Nephron progenitor cell (in vitro differentiated cells): ENCODE measurements at regions not wholly inside any gene's neighbourhood (a gene's known extent, or its start where the extent isn't known, plus 50 kb on each side); places are given as distances from the start of the nearest gene placed in this dataset.
"Not testable (repeated sequence)": the region's sequence is repeated elsewhere in the genome, so short reads cannot be mapped to it uniquely, and the experiment has no call there.

ENCODE experiments used
- DNase-seq: peaks from one replicate; pipeline ENCODE4 v3.0.0; 2021
- H3K27ac Mint-ChIP-seq: 2 replicates; pipeline ENCODE4 v1.8.0; 2021; ENCODE audit warnings: mild to moderate bottlenecking, moderate library complexity, mixed read lengths
- H3K27me3 Mint-ChIP-seq: 2 replicates; pipeline ENCODE4 v1.8.0; 2021; ENCODE audit warnings: mild to moderate bottlenecking, low read depth, mixed read lengths; ENCODE audit not compliant: poor library complexity
- H3K36me3 Mint-ChIP-seq: 2 replicates; pipeline ENCODE4 v1.8.0; 2021; ENCODE audit warnings: low read depth, mixed read lengths
- H3K4me1 Mint-ChIP-seq: 2 replicates; pipeline ENCODE4 v1.8.0; 2021; ENCODE audit warnings: mixed read lengths
- H3K4me3 Mint-ChIP-seq: 2 replicates; pipeline ENCODE4 v1.8.0; 2021; ENCODE audit warnings: mild to moderate bottlenecking, moderate library complexity, mixed read lengths
- H3K9me3 Mint-ChIP-seq: 2 replicates; pipeline ENCODE4 v1.8.0; 2021; ENCODE audit warnings: mild to moderate bottlenecking, moderate library complexity, mixed read lengths
- TF ChIP-seq, protein P1 (sequence below): fragments of 200-600 bp; sonication (generic); IDR thresholded peaks from 2 replicates; pipeline ENCODE4 v1.5.0; 2021; ENCODE audit warnings: antibody characterized with exemption

DNA sequence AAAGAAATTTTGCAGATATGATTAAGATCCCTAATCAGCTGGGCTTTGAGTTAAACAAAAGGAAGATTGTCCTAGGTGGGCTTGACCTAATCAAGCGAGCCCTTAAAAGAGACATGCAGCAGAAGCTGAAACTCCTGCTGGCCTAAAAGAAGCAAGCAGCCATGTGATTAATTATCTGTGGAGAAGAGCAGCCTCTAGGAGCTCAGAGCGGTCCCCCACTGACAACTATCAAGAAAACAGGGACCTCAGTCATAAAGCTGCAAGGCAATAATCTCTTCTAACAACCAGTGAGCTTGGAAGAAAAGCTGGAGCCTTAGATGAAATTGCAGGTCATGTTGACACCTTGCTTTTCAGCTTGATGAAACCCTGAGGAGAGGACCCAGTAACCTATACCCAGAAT, 288.9 kb upstream of the CLEC14A start:
- no peak overlapping the region for H3K27ac Mint-ChIP-seq
- no peak overlapping the region for H3K4me3 Mint-ChIP-seq
- TF ChIP-seq, protein P1, sequence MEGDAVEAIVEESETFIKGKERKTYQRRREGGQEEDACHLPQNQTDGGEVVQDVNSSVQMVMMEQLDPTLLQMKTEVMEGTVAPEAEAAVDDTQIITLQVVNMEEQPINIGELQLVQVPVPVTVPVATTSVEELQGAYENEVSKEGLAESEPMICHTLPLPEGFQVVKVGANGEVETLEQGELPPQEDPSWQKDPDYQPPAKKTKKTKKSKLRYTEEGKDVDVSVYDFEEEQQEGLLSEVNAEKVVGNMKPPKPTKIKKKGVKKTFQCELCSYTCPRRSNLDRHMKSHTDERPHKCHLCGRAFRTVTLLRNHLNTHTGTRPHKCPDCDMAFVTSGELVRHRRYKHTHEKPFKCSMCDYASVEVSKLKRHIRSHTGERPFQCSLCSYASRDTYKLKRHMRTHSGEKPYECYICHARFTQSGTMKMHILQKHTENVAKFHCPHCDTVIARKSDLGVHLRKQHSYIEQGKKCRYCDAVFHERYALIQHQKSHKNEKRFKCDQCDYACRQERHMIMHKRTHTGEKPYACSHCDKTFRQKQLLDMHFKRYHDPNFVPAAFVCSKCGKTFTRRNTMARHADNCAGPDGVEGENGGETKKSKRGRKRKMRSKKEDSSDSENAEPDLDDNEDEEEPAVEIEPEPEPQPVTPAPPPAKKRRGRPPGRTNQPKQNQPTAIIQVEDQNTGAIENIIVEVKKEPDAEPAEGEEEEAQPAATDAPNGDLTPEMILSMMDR: no peak
- H3K9me3 Mint-ChIP-seq: peaks cover 16% of the 10 kb centered on the region
- H3K36me3 Mint-ChIP-seq: peaks cover 5% of the 10 kb centered on the region
- H3K4me1 Mint-ChIP-seq: peaks cover 34% of the 10 kb centered on the region
- no peak for DNase-seq
- peaks cover 3% of the 10 kb centered on the region for H3K27me3 Mint-ChIP-seq

- H3K27ac Mint-ChIP-seq: not testable (repeated sequence)
These were observed 288.0 kb upstream of the CLEC14A start for GRCh38 chr14:38543851-38544250.

DNA sequence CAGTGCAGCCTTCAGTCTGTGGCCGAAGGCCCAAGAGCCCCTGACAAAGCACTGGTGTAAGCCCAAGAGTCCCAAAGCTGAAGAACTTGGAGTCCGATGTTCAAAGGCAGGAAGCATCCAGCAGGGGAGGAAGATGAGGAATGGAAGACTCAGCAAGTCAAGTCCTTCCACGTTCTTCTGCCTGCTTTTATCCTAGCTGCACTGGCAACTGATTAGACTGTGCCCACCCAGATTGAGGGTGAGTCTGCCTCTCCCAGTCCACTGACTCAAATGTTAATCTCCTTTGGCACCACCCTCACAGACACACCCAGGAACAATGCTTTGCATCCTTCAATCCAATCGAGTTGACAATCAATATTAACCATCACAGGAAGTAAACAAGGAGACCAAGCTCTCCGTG, 282.2 kb upstream of the CLEC14A start:
- H3K4me1 Mint-ChIP-seq, H3K4me3 Mint-ChIP-seq, H3K27ac Mint-ChIP-seq, DNase-seq, H3K9me3 Mint-ChIP-seq, H3K27me3 Mint-ChIP-seq, H3K36me3 Mint-ChIP-seq: not testable (repeated sequence)

More at GRCh38 chr14:38543851-38544250, 288.0 kb upstream of the CLEC14A start:
- DNase-seq, H3K36me3 Mint-ChIP-seq, H3K4me3 Mint-ChIP-seq, H3K27me3 Mint-ChIP-seq: not testable (repeated sequence)
- Mint-ChIP-seq H3K9me3 (peaks cover 13% of the 10 kb centered on the region), H3K4me1 (peaks cover 31% of the 10 kb centered on the region)

DNA sequence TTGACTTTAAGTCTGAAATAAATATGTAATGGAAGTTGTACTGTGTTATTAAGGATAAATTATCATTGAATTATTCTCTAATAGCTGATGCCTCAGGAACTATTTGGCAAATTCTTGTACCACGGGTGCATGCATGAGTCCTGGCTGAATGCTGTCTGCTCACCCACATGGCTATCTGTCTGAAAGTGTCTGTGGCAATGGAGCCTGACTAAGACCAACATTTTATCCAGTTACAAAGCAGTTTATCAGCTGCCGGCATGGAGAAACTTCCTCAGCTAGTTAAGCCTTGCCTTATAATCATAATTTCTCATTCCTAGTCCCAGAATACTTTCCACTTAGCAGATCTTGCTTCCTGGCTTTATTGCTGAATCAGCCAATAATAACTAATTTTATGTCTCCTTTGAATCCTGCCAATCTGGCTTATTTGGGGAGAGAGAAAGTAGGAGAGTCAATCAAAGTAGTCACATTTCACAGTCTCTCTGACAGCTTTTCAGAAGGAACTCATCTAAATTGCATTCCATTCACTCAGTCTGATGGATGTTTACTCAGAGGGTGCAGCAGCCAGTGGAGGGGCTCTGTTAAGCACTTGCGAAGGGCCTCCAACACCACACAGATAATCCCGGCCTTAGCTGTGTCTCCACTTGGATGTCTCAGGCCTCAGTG, 280.6 kb upstream of the CLEC14A start:
- H3K9me3 Mint-ChIP-seq: no peaks in the 10 kb centered on the region
- peaks cover 4% of the 10 kb centered on the region for H3K27me3 Mint-ChIP-seq
- no peak overlapping the region for H3K27ac Mint-ChIP-seq
- H3K4me3 Mint-ChIP-seq: no peak overlapping the region
- TF ChIP-seq, protein P1: no peak
- H3K4me1 Mint-ChIP-seq: peaks cover 8% of the 10 kb centered on the region
- H3K36me3 Mint-ChIP-seq: no peaks in the 10 kb centered on the region
- no peak for DNase-seq

DNA sequence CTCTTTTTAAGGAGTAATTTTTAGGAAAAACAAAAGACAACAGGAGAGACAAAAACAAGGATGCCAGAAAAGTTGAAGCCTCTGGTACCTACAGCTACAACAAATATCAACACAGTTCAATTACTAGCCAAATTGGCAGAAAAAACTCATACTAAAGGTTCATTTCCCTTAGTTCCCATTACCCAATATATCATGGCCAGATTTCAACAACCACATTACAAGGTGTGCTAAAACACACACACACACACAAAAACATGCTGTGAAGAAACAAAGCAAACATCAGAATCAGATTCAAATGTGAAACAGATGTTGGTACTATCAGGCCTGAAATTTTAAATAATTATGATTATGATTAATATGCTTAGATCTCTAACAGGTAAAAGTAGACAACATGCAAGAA, 272.7 kb upstream of the CLEC14A start:
- peaks cover 4% of the 10 kb centered on the region for H3K27me3 Mint-ChIP-seq
- no peaks in the 10 kb centered on the region for H3K4me1 Mint-ChIP-seq
- TF ChIP-seq, protein P1: no peak
- DNase-seq: no peak
- H3K9me3 Mint-ChIP-seq: no peaks in the 10 kb centered on the region
- no peaks in the 10 kb centered on the region for H3K36me3 Mint-ChIP-seq
- H3K4me3 Mint-ChIP-seq: no peak overlapping the region
- H3K27ac Mint-ChIP-seq: no peak overlapping the region

- H3K4me3 Mint-ChIP-seq: no peak overlapping the region
- H3K36me3 Mint-ChIP-seq: no peaks in the 10 kb centered on the region
- no peak for DNase-seq
- H3K27ac Mint-ChIP-seq: no peak overlapping the region
- peaks cover 4% of the 10 kb centered on the region for H3K27me3 Mint-ChIP-seq
- H3K4me1 Mint-ChIP-seq: no peaks in the 10 kb centered on the region
- TF ChIP-seq, protein P1: no peak
- H3K9me3 Mint-ChIP-seq: no peaks in the 10 kb centered on the region
These were observed 271.6 kb upstream of the CLEC14A start for GRCh38 chr14:38527502-38527878.

DNA sequence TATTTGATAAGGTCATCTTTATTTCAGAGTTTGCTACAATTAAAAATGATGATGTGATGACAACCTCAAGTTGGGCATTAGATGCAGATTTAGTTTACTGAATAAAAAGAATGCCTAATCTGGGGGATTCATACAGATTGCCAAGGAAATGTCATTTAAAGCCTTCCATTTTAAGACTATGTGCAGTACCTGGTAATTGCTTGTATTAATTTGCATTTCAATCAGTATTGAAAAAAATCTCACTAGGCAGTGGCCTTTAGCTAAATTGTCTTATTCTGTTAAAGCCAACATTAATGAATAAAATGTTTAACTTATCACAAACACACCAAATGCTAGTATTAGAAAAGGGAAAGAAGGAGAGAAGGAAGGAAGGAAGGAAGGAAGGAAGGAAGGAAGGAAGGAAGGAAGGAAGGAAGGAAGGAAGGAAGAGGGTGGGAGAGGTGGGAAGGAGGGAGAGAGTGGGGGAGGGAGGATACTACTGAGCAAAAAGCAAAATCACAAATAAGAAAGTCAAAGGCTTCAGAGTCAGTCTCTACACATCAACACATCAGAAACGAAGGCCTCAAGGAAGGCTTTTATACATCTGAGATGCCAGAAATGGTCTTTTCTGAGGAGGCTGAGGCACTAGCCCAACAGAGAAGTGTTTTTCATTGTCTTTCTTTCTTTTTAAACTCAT, 271.1 kb upstream of the CLEC14A start:
- H3K36me3 Mint-ChIP-seq: no peaks in the 10 kb centered on the region
- H3K9me3 Mint-ChIP-seq: no peaks in the 10 kb centered on the region
- peaks cover 4% of the 10 kb centered on the region for H3K27me3 Mint-ChIP-seq
- no peaks in the 10 kb centered on the region for H3K4me1 Mint-ChIP-seq
- H3K27ac Mint-ChIP-seq: no peak overlapping the region
- H3K4me3 Mint-ChIP-seq: no peak overlapping the region
- TF ChIP-seq, protein P1: no peak
- DNase-seq: no peak
